Kidney capillary endothelial cell (primary cell): ENCODE measurements at regions not wholly inside any gene's neighbourhood (a gene's known extent, or its start where the extent isn't known, plus 50 kb on each side); places are given as distances from the start of the nearest gene placed in this dataset.

ENCODE experiments used
- DNase-seq: peaks from one replicate; pipeline ENCODE4 v3.0.0-alpha.2; 2018; ENCODE audit warnings: low spot score

DNA sequence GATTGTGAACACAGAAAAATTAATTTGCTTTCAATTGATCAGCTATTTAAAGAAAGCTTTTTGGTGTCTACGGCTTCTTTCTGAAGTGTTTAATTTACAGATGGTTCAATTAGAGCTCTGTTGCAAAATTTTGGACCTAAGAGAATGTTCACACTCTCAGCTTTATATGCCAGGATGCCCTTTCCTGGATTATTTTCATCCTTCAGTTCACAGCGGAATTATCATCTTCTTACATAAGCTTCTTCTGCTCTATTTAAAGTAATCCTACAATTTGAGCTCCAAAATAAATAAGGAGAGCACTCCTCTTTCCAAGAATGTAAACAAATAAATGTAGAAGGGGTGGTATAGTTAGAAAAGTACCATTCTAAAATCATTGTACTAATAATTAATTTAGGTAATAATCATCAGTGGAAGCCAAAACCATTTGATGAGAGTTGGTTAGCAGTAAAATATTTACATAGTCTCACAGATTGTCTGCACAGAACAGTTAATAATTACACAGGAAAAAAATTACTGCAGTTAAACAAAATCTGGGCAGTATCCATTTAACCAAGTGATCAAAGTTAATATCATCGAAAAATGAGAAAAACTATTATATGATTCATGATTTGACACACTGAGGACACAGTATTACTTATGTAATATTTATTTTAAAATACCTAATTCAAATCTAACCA, 298.0 kb upstream of the TMEM229A start:
- no peak for DNase-seq

DNA sequence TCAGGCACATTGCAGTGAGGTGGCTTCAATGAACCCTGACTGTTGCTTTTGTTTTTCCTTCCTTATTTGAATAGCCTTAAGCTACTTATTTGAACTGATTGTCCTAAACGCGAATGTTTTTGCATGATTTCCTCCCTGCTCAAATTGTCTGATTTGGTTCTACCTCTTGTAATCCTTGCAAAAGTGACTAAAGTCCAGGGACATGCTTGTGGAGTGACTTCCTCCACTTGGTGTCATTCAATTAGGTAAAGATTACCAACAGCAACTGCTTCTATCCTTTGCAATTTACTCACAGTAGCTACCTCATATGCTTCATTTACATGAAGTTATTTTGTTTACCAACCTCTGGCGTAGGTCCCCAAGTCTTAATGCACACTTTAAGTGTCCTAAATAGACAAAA, 295.9 kb upstream of the TMEM229A start:
- DNase-seq: no peak

DNA sequence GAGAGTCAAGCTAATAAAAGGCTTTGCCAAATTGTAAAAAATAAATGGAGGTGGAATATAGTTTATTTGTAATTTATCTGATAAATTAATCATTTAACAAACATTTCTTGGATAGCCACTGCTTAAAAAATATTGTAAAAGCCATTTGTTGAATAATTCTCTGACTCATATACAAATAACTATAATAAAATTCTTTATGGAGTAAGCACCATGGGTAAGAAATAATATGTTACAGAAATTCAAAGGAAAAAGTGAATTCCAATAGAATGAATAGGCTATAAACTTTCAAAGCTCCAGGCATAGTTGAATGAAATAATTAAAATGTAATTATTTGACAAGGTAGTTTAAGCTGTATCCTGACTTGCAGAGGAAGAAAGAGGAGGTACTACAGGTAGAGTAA, 291.4 kb upstream of the TMEM229A start:
- DNase-seq: no peak

DNA sequence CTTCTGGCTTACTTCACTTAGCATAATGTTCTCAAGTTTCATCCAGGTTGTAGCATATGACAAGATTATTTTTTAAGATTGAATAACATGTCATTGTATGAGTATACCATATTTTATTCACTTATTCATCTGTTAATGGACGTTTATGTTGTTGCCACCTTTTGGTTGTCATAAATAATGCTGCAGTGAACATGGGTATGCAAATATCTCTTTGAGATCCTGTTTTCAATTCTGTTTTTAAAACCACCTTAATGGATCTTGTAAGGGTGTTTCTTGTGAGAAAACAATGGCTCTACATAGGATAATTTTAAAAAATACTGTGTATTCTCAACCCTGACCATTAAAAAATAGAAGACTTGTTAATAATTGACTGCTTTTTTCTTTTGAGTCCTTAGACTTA, 290.7 kb upstream of the TMEM229A start:
- DNase-seq: no peak

DNA sequence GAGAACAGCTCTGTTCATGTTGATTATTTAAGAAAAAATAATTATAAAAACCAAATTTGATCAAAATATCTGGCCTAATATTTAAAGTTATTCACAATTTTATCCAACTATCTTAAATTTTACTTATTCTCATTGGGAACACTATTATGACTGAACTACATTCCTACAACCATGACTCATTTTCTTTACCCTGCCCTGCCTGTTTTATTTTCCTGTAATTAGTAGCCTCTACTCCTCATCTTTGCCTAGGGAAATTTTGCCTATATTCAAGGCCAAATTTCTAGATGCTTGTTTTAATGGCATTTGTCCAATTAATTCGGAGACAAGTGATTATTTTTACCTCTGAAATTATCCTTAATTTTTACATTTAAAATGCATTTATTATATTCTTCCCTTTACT, 289.7 kb upstream of the TMEM229A start:
- DNase-seq: no peak

DNA sequence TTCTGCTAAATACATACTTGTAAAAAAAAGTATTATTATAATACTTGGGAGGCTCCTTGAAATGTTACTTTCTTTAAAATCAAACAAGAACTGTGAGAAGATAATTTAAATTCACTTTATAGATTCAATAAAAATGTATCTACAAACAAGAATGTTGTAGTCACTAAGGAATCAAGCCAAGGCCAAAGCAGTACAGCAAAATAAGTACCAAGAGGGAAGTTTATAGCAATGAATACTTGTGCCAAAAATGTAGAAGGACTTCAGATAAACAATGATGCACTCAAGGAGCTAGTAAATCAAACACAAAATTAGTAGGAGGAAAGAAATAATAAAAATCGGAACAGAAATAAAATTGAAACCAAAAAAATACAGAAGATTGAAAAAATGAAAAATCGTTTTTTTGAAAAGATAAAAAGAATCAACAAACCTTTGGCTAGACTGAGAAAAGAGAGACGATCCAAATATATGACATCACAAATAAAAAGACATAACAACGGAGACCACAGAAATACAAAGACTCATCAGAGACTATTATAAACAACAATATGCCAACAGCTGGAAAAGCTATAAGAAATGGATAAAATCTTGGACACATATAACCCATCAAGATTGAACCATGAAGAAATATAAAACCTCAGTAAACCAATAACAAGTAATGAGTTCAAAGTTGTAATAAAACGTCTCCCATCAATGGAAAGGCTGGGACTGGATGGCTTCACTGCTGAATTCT, 286.0 kb upstream of the TMEM229A start:
- no peak for DNase-seq

DNA sequence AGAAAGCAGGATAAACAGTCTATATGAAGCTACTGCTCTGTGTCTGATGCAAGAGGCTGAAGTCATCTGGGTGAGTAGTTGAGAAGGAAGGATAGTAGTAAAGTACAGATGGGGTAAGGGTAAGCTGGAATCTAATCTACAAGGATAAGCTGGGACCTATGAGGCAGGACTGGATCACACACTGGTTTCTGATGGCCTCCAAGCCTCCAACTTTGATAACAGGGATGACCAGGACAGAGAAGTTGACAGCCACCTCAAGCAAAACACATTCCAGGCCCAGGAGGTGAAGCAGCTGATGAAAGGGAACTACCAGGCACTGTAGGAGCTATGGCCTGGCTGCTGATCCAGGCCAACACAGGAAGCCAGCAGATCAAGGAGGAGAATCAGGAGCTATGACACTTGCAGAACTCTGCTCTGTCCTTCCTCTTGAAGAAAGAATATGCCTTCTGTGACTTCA, 278.1 kb upstream of the TMEM229A start:
- no peak for DNase-seq

DNA sequence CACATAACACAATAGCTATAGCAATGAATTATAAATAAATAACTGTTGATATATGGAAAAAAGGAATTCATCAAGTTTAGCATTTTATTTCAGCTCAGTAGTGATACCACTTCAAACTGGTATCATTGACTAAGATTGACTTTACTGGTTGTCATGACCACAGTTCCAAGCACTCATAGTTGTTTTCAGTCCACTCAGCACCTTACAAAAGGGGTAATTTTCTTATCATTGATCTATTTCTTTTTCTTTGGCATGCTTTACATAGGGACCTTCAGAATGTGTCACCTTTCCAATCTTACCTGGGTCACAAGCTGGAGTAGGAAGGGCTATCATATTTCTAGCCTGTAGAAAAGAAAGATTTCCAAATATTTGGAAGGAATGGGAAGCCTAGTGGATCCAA, 275.5 kb upstream of the TMEM229A start:
- no peak for DNase-seq

DNA sequence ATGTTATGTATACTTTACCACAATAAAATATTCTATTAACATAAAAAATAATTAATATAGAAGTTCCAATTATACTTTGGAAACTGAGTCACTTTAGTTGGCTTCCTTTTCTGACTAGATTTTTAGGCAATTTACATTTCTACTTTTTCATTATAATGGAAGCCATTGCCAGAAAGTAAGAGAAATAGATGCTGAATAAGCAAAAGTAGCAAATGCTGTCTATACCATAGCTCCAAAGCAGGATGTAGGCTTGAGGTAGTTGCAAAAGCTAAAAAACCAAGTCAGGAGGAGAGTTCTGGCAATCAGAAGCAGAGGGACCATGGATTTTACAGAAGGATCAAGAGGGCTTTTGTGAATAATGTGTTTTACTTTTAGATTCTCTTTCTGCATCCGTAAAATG, 262.4 kb upstream of the TMEM229A start:
- no peak for DNase-seq

DNA sequence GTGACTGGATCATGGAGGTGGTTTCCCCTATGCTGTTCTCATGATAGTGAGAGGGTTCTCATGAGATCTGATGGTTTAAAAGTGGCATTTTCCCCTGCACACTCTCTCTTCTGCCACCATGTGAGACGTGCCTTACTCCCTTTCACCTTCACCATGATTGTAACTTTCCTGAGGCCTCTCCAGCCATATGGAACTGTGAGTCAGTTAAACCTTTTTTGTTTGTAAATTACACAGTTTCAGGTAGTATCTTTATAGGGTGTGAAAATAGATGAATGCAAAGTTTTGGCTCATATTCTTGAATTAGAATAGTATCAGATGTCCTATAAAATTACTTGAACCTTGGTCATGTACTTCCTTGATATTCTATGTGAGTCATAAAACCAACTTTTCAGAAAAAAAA, 252.1 kb upstream of the TMEM229A start:
- no peak for DNase-seq

DNA sequence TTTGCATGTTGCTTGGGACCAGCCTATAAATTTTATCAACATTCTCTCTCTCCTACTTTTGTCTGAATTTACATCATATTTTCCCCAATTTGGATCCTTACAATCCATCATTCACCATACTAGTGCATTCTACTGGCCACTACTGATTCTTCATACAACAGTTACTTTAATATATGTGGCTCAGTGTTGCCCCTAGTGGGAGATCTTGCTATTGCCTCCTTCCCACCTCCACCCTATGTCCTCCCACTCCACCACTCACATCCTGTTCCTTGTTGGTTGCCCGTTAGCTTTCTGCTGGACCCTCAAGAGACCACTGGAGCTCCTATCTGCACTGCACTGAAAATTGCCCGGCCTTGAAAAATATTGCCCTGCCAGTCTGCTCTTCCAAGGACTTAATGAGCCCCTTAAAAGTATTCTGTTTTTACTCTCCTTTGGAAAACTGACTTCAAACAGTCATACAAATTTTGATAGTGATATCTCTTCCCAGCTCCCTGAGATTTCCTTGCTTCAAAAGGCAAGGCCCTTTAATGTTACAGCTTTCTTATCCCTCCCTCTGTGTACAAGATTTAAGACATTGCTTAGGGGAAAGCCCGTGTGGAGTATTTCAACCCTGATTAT, 243.2 kb upstream of the TMEM229A start:
- peak; percentile 14 for DNase-seq

DNA sequence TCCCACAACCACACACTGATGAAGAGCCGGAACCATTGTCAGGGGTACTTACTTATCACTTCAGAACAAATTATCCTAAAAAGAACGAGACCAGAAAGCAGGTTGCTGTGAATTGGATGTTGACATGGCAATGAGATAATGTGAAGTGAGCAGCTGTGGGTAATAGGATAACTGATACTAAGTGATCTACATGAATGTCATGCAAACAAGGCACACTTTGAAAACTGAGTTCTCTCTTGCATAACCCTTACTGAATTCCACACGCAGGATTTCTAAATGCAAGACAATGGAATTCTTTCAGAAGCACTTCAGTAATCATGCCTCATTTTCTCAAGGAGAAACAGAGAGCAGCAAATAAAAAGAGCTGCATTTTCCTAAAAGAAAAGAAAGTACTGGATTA, 242.5 kb upstream of the TMEM229A start:
- no peak for DNase-seq

DNA sequence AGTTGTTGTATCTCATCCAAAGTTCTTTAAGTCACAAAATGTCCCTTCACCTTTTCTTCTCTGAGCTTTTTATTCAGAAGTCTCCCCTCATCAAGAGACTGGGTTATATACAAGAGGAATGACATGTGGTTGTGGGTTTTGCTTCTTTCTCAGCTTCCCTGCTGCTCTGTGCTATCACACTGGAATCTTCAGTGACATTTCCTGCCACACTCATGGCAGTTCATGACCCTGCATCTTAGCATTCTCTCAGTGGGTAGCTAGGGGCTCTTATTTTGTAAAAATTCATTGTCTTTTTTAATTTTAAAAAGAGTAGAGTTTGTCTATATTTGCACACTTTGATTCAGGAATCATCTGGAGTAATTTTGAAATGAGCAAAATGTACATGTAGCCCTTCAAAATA, 236.9 kb upstream of the TMEM229A start:
- DNase-seq: no peak

DNA sequence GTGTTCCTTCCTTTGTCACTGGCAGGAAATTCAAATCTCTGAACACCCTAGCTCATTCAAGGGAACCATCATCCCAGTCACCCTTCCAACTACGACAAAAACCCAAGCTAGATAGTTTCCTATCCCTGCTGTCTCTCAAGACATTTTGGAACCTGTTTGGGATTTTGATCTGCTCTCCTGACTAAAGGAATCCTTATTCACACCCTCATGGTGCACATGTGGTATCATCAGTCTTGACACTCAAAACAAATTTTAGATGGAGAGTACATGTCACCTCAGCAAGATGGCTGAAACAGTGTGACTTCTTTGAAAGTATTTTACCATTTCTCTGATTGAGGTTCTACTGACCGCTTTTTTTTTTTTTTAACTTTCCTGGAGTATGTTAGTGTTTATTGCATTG, 234.3 kb upstream of the TMEM229A start:
- DNase-seq: no peak

DNA sequence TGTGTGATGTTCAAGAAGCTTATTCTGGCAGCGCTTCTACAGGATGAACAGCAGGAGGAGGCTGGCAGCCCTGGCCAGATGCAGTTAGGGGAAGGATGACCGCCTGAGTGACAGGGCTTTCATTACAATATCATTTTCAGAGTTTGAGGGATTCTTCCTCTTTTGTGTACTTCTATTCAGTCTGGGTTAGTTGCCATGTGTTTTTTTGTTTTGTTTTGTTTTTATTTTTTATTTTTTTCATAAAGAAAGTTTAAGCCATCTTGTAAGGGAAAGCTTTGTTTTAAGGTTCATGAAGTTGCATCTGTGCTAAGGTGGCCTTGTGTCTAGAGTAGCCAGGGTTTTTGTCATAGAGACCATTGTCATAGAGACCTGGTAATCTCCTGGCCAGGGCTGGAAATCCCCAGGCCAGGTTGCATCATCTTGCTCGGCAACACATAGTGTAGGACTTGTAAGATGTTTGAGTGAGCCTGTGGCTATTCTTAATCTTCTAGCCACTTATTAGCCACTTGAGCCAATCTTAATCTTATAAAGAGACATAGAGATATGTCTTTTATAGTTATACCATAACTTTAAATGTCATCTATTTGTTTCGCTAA, 230.5 kb upstream of the TMEM229A start:
- DNase-seq: no peak

DNA sequence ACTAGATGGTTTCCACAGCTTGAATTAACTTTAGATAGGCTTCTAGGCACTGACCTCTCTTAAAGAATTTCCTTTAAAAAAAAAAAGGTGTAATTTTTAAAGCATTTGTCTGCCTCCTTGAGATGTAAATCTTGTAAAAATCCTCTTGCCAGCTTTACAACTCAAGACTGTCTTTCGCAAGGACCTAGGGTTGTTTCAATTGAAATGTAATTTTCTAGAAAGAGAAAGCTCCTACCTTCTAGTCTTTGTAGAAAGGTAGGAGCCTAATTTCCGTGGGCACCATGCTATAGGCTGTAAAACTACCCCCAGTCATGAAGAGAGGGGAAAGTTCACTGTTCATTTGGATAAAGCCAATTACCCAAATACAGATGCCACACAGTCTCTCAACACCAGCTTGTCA, 228.8 kb upstream of the TMEM229A start:
- DNase-seq: no peak

DNA sequence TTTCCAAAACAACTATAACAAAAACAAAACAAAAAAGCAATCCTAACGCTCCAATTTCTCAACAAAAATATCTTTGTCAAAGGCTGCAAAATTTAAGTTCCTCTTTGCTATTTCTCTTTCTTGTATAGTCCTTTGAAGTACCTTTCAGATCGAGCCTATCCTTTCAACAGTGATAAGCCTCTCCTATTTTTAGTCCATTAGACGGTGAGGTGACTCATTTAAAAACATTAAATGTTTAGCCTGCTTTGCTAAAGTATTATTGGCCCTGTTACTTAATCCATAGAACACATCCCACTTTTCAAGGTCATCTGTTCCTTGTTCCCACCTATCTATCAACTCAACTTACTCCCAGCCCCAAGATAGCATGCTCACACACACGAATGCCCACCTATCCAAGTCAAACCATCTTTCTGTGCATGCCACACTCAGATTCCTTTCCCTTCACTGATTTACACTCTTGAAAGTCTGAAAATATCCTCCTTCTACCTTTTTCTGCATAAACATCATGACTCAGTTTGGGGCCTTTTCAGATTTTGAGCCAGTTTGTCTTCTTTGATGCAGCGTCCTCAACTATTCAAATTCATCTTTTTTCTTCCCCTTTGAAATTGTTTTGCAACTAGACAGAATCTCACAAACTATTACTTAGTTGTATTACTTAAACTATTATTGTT, 224.9 kb upstream of the TMEM229A start:
- no peak for DNase-seq

DNA sequence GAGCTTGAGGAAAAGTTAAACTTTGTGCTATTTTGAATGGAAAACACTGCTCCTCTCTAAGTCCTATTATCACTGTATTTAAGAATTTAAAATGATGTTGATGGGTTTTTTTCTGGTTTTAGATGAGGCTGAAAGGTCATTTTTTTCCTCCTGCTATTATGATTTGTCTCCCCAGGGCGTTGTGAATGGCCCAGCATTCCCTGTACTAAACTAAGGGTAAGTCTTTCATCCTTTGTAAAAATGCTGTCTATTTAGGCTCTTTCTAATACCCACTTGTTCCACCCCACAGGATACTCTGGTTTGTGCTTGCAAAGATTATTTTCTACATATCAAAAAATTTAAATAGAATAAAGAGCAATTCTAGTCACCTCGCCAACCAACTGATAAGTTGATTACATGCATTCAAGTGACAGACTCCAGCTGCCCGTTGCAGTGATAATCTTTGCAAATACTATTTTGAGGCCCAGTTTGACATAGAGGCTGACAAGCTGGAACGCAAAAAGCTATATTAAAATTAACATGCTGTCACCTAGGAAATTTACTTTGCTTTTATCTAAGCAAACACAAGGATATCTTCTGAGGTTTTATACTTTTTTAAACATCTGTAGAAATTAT, 222.3 kb upstream of the TMEM229A start:
- no peak for DNase-seq

DNA sequence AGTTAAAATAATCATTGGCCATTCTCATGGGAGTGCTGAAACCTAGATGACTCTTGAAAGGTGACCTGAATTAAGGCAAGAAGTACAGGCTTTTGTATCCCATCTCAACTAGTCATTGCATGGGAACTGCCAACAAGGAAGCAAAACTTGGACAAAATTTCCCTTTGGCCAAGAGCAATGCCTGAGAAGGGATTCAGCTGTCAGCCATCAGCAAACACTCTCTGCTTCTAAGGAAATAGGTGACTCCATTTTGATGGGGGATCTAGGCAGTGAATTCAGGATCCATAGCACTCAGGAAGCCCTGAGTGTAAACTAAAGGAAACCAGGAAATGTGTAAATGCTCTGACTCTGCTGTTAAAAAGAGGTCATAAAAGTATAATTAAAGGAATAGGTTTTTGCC, 221.5 kb upstream of the TMEM229A start:
- DNase-seq: no peak

DNA sequence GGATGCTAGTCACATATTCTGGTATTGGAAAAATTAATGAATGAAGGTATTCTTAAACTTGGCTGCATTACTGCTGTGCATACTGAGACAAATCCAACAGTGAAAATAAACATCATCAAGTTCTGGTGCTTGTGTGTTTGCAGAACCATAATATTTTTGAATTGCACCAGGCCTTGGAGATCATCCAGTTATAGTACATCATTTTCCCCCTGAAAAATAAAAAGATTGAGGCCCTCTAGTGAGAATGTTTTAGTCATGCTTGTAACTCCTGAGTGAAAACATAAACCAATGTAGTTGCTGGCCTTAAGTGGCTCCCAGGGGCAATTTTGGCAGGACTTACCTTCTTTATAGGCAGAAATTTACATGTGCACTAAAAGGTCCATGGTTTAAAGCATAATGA, 218.8 kb upstream of the TMEM229A start:
- no peak for DNase-seq

DNA sequence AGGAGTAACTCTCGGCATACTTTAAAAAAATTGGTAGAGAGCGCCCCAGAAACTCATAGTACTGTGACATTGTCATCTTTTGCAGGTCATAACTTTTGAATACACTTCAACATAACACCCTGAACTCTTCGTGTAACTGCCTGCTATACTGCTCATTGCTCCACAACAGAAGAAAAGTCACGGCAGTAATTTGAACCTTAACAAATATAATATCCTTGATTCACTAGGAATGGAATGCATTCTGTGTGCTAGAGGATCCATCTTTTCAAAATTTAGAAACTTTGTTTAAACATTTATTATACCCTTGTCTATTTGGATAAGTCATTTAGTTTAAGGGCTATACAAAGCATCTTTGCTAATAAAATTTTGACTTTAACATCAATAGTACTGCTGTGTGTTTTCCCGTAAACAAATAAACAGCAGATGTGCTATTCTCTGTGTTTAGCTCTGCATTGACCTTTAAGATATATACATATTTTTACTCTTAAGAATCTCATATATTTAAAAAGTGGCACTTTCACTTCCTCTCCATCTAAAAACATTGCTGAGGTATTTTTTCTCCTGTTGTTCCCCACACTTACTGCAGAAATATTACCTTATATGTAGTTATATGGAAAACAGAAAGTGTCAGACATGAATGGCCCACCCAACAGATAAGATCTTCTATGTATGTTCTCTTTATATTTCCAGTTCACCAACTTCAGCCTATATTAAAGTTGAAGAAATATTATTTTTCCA, 217.6 kb upstream of the TMEM229A start:
- no peak for DNase-seq
